HG03064 (cell line): ENCODE measurements at regions not wholly inside any gene's neighbourhood (a gene's known extent, or its start where the extent isn't known, plus 50 kb on each side); places are given as distances from the start of the nearest gene placed in this dataset.

Experiments used
- ATAC-seq: cut with Tn5 transposase; IDR thresholded peaks from one replicate; pipeline ENCODE4 v1.9.1; 2021; ENCODE audit warnings: low read depth; ENCODE audit not compliant: unreplicated experiment

- no peak for ATAC-seq
Observed at GRCh38 chr5:143513720-143514119, 110.2 kb upstream of the NR3C1 start.

- no peak for ATAC-seq
Observed at GRCh38 chr5:143511736-143512135, 108.2 kb upstream of the NR3C1 start.

DNA sequence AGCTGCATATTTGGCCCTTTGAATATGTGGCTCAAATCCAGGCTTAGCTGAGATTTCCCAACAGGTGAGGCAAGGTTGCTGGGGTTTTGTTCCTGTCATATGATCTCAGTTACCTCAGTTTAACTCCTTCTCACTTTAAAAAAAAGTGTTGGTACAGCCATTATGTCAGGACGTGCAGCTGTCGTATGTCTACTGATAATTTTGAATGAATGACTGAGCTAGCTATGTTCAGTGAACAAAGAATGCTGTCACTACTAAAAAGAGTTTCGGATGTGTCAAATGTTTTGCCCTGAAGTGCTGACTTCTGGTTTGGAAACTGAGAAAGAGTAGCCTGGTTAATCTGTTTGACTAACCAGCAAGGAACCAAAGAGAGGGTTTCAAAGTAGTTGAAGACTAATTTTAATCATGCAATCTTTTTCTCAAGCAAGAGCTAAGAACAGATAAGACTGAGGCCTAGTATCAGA is 106.3 kb upstream of the NR3C1 start:
- ATAC-seq, result peak; percentile 90

- no peak for ATAC-seq
Observed at GRCh38 chr5:143506836-143507552, 103.5 kb upstream of the NR3C1 start.

DNA sequence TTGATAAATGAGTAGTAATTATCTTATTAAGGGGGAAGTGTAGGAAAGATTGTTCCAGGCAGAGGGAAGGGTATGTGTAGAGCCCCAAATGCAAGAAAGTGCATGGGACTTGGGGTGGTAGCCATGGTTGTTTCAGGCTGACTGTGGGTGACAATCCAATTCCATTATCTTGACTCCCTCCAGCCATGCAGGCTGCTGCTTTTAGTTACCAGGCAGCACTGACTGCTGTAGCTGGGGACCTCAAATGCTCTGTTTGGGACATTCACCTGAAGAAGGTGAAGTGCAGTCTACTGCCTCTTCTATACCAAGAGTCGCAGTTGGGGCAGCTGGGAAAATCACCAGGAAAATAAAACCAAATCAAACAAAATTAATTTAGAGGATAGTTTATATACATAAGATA is 102.4 kb upstream of the NR3C1 start:
- ATAC-seq, result no peak

- ATAC-seq, result no peak
Observed at GRCh38 chr5:143505354-143505753, 101.9 kb upstream of the NR3C1 start.

- no peak for ATAC-seq
Observed at GRCh38 chr5:143501310-143502044, 98.0 kb upstream of the NR3C1 start.

- no peak for ATAC-seq
Observed at GRCh38 chr5:143499480-143500114, 96.1 kb upstream of the NR3C1 start.

- ATAC-seq, result no peak
Observed at GRCh38 chr5:143498821-143499220, 95.3 kb upstream of the NR3C1 start.

- no peak for ATAC-seq
Observed at GRCh38 chr5:143497749-143498148, 94.3 kb upstream of the NR3C1 start.

GRCh38 chr5:143496943-143497342 is 93.5 kb upstream of the NR3C1 start:
- ATAC-seq, result no peak

DNA sequence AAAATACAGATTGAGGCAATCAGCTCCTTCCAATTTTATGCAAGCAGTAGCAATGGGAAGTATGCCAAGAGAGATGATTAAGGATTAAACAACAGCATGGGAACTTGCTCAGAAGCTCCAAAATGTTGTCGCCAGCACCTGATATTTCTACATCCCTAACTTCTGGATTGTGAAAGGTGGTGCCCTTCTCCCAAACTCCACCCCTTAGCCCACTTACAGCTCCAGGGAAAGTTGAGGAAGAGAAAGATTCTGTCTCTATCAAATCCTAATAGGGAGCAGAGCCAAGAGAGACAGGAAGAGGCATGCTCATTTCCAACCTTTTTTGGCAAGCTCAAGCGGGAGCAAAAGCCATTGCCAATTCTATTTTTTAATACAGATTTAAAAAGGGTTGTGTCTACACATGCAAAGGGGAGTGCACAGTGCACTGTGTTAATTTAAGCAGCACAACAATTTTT is 92.4 kb upstream of the NR3C1 start:
- ATAC-seq, result no peak

GRCh38 chr5:143495110-143495509 is 91.6 kb upstream of the NR3C1 start:
- ATAC-seq, result no peak

DNA sequence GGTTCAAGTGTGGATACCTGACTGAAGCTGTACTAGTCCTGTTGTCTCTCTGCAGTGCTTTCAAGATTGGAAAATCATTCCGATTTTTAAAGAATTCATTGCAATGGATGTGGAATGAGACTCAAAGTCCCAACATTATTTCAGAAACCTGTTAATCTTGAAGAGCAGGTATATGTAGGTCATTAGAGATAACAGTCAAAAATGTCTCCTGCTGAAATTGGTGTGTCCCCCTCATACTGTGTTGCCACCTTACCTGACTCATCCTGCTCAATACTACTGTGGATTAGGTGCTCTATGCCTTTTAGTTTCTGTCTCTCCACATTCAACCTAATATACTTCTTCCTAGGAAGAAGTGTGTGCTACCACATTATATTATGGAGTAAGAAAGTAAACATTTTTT is 91.1 kb upstream of the NR3C1 start:
- ATAC-seq, result no peak

DNA sequence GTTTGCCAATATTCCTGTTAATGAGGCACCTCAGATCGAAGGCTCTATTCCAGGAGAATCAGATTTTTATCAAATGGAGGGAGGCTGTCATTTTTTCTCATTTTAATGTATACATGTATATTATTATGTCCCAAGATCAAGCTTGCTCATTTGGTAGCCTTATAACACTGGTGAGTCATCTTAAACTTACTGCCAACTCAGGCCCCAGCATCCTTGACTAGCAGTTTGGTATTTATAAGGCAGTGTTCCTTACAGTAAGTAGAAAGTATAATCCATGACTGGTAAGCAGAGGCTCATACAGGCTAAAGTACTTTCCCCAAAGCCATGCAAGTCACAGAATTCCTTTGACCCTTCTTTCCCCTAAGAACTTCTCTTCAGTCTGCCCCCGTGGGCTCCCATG is 90.7 kb upstream of the NR3C1 start:
- no peak for ATAC-seq

GRCh38 chr5:143492783-143493182 is 89.3 kb upstream of the NR3C1 start:
- no peak for ATAC-seq

GRCh38 chr5:143491646-143492045 is 88.2 kb upstream of the NR3C1 start:
- no peak for ATAC-seq

DNA sequence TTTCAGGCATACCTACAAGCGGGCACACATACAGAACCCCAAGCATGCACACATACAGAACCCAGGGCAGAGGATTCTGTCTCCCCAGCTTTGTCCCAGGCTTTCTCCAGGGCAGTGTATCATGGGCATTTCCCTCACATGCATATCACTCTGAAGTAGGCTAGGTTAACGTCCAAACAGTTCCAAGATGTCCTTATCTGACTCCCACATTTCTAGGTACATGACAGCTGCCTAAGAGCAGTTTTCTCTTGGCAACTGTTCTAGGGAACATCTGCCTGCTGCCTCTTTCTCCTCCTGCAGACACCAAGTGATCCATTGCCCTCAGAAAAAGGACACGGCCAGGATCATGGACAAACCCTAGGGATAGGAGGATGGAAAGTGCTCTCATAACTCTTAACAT is 84.9 kb upstream of the NR3C1 start:
- no peak for ATAC-seq

- ATAC-seq, result no peak
Observed at GRCh38 chr5:143484601-143485000, 81.1 kb upstream of the NR3C1 start.

GRCh38 chr5:143481697-143482531 is 78.4 kb upstream of the NR3C1 start:
- ATAC-seq, result no peak

GRCh38 chr5:143480001-143480400 is 76.5 kb upstream of the NR3C1 start:
- no peak for ATAC-seq
